ENCODE measurements at regions not wholly inside any gene's neighbourhood (a gene's known extent, or its start where the extent isn't known, plus 50 kb on each side); places are given as distances from the start of the nearest gene placed in this dataset.

DNA sequence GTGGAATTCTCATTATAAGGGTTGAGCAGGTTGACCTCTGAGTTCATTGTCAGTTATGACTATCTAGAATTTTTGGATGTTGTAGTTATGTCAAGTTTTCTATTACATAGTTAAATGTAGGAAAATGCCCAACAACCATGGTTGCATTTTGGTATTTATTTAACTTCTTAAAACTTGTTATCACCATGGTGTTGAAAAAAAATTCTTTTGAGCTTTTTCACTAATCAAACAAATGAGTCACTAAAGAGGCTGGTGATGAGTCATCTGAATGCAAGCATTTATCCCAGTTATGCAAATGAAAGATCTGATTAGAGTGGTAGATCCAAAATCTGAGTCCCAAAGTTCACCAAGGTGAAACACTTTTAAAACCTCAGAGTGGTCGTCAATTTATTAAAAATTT, 624.7 kb upstream of the IGFBP3 start:
- H3K79me2 ChIP-seq (replicated peaks; ENCODE audit: insufficient read depth) = no peaks in the 10 kb centered on the region
- H4K20me1 ChIP-seq (replicated peaks; ENCODE audit: insufficient read depth) = no peaks in the 10 kb centered on the region
- no peak overlapping the region for H2AFZ ChIP-seq
- H3K4me1 ChIP-seq (ENCODE audit: insufficient read depth) = 0 out of 2 replicates have a peak, but pooled peaks cover 11% of the 10 kb centered on the region
- H3F3A ChIP-seq (replicated peaks; ENCODE audit: low read depth) = no peaks in the 10 kb centered on the region
- no peak overlapping the region for H3K4me2 ChIP-seq
- no peak overlapping the region for H3K27ac ChIP-seq (ENCODE audit: low read depth)
- no peaks in the 10 kb centered on the region for H3K9me3 Mint-ChIP-seq
- H3K36me3 Mint-ChIP-seq (ENCODE audit: low read depth) = no peaks in the 10 kb centered on the region
- H3K27me3 Mint-ChIP-seq (ENCODE audit: insufficient read depth, low read depth, poor library complexity) = no peaks in the 10 kb centered on the region
- H3K36me3 ChIP-seq (ENCODE audit: insufficient read depth) = no peaks in the 10 kb centered on the region
- H3K4me3 Mint-ChIP-seq = no peak overlapping the region
- H3K9me2 ChIP-seq (ENCODE audit: insufficient read depth) = no peaks in the 10 kb centered on the region
- DNase-seq (ENCODE audit: low spot score) = no peak
- H3K27me3 ChIP-seq (ENCODE audit: insufficient read depth) = no peaks in the 10 kb centered on the region
- H3K4me1 Mint-ChIP-seq = peaks cover 10% of the 10 kb centered on the region; the same call in 2 of the 3 replicates
- H3K27ac Mint-ChIP-seq = no peak overlapping the region
- no peak for ATAC-seq
- no peak overlapping the region for H3K4me3 ChIP-seq
- TF ChIP-seq, protein P1, sequence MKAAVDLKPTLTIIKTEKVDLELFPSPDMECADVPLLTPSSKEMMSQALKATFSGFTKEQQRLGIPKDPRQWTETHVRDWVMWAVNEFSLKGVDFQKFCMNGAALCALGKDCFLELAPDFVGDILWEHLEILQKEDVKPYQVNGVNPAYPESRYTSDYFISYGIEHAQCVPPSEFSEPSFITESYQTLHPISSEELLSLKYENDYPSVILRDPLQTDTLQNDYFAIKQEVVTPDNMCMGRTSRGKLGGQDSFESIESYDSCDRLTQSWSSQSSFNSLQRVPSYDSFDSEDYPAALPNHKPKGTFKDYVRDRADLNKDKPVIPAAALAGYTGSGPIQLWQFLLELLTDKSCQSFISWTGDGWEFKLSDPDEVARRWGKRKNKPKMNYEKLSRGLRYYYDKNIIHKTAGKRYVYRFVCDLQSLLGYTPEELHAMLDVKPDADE (IDR thresholded peaks at IDR 0.05) = no peak
- TF ChIP-seq, protein P2, sequence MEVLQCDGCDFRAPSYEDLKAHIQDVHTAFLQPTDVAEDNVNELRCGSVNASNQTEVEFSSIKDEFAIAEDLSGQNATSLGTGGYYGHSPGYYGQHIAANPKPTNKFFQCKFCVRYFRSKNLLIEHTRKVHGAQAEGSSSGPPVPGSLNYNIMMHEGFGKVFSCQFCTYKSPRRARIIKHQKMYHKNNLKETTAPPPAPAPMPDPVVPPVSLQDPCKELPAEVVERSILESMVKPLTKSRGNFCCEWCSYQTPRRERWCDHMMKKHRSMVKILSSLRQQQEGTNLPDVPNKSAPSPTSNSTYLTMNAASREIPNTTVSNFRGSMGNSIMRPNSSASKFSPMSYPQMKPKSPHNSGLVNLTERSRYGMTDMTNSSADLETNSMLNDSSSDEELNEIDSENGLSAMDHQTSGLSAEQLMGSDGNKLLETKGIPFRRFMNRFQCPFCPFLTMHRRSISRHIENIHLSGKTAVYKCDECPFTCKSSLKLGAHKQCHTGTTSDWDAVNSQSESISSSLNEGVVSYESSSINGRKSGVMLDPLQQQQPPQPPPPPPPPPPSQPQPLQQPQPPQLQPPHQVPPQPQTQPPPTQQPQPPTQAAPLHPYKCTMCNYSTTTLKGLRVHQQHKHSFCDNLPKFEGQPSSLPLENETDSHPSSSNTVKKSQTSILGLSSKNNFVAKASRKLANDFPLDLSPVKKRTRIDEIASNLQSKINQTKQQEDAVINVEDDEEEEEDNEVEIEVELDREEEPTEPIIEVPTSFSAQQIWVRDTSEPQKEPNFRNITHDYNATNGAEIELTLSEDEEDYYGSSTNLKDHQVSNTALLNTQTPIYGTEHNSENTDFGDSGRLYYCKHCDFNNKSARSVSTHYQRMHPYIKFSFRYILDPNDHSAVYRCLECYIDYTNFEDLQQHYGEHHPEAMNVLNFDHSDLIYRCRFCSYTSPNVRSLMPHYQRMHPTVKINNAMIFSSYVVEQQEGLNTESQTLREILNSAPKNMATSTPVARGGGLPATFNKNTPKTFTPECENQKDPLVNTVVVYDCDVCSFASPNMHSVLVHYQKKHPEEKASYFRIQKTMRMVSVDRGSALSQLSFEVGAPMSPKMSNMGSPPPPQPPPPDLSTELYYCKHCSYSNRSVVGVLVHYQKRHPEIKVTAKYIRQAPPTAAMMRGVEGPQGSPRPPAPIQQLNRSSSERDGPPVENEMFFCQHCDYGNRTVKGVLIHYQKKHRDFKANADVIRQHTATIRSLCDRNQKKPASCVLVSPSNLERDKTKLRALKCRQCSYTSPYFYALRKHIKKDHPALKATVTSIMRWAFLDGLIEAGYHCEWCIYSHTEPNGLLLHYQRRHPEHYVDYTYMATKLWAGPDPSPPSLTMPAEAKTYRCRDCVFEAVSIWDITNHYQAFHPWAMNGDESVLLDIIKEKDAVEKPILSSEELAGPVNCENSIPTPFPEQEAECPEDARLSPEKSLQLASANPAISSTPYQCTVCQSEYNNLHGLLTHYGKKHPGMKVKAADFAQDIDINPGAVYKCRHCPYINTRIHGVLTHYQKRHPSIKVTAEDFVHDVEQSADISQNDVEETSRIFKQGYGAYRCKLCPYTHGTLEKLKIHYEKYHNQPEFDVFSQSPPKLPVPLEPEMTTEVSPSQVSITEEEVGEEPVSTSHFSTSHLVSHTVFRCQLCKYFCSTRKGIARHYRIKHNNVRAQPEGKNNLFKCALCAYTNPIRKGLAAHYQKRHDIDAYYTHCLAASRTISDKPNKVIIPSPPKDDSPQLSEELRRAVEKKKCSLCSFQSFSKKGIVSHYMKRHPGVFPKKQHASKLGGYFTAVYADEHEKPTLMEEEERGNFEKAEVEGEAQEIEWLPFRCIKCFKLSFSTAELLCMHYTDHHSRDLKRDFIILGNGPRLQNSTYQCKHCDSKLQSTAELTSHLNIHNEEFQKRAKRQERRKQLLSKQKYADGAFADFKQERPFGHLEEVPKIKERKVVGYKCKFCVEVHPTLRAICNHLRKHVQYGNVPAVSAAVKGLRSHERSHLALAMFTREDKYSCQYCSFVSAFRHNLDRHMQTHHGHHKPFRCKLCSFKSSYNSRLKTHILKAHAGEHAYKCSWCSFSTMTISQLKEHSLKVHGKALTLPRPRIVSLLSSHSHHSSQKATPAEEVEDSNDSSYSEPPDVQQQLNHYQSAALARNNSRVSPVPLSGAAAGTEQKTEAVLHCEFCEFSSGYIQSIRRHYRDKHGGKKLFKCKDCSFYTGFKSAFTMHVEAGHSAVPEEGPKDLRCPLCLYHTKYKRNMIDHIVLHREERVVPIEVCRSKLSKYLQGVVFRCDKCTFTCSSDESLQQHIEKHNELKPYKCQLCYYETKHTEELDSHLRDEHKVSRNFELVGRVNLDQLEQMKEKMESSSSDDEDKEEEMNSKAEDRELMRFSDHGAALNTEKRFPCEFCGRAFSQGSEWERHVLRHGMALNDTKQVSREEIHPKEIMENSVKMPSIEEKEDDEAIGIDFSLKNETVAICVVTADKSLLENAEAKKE (CRISPR knock-in tag; IDR thresholded peaks at IDR 0.05) = no peak
- no peak for TF ChIP-seq CREB1 (CRISPR knock-in tag; IDR thresholded peaks at IDR 0.05; ENCODE audit: low read depth)
- no peak for TF ChIP-seq REST (IDR thresholded peaks at IDR 0.05; ENCODE audit: unreplicated experiment)
- TF ChIP-seq NANOG (IDR thresholded peaks at IDR 0.05; ENCODE audit: borderline replicate concordance) = no peak
- TF ChIP-seq ZNF114 (CRISPR knock-in tag; IDR thresholded peaks at IDR 0.05) = no peak
